ENCODE measurements at regions not wholly inside any gene's neighbourhood (a gene's known extent, or its start where the extent isn't known, plus 50 kb on each side); places are given as distances from the start of the nearest gene placed in this dataset.
"Not testable (repeated sequence)": the region's sequence is repeated elsewhere in the genome, so short reads cannot be mapped to it uniquely, and the experiment has no call there.

DNA sequence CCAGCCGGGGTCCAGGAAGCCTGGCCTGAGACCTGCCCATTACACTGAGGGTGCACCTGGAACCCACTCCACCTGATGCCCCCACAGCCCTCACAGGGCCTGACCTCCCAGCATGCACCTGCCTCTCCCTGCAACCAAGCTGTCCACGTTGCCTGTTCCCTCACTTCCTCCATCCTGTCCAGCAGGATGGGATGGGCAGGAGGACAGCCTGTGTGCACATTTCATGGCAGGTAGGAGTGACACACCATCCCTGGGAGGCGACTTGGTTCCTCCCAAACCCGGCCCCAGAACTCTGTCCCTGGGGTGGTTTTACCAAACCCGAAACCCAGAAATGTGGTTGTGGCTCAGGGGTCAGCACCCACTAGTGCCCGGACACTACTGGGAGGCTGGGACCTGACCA, 203.8 kb upstream of the ZNF519 start:
- DNase-seq, result not testable (repeated sequence)

DNA sequence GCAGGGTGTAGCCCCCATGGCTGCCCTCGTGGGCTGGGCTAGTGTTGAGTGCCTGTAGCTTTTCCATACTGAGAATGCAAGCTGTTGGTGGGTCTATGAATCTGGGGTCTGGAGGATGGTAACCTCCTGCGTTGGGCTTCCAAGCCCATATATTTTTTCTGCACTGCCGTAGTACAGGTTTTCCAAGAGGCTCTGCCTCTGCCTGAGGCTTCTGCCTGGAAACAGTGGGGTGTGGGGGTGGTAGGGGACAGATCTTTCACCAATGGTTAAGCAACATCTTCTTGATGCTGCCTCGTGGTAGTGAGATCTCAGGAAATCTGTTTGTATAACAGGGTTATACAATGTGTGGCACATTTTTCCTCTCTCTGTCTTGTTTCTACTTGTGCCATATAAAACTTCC, 189.0 kb upstream of the ZNF519 start:
- DNase-seq, result not testable (repeated sequence)

DNA sequence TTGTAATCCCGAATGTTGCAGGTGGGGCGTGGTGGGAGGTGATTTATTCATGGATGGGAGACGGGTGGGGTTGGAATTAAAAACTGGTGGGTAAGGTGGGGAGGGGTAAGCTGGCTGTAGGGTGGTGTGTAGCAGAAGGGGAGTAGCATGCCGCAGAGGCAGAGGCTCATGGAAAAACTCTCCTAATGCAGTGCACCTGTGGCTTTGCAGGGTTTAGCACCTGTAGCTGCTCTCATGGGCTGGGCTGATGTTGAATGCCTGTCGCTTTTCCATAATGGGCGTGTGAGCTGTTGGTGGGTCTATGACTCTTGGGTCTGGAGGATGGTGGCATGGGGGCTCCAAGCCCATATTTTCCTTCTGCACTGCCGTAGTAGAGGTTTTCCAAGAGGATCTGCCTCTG, 169.0 kb upstream of the ZNF519 start:
- not testable (repeated sequence) for DNase-seq

DNA sequence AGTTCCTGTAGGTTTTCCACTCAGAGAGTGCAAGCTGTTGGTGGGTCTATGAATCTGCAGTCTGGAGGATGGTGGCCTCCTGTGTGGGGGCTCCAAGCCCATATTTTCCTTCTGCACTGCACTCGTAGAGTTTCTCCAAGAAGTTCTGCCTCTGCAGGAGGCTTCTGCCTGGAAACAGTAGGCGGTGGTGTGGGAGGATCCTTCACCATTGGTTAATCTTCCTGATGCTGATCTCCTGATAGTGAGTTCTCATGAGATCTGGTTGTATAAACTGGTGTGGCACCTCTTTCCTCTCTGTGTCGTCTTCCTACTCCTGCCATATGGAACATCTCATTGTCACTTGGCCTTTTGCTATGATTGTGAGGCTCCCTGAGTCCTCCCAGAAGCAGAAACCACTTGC, 162.8 kb upstream of the ZNF519 start:
- DNase-seq, result not testable (repeated sequence)

DNA sequence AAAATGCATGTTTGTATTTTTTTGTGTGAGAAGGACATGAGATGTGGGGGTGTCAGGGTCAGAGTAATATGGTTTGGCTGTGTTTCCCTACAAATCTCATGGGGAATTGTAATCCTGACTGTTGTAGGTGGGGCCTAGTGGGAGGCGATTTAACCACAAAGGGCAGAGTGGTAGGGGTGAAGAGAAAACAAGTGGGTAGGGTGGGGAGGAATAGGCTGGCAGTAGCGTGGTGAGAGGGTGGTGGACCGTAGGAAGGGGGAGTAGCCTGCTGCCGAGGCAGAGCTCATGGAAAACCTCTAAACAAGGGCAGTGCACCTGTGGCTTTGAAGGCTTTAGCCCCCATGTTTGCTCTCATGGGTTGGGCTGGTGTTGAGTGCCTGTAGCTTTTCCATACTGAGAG, 152.8 kb upstream of the ZNF519 start:
- no peak for DNase-seq

DNA sequence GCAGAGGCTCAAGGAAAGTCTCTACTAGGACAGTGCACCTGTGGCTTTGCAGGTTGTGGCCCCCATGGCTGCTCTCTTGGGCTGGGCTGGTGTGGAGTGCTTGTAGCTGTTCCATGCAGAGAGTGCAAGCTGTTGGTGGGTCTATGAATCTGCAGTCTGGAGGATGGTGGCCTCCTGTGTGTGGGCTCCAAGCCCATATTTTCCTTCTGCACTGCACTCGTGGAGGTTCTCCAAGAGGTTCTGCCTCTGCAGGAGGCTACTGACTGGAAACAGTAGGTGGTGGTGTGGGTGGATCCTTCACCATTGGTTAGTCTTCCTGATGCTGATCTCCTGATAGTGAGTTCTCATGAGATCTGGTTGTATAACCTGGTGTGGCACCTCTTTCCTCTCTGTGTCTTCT, 143.2 kb upstream of the ZNF519 start:
- not testable (repeated sequence) for DNase-seq

DNA sequence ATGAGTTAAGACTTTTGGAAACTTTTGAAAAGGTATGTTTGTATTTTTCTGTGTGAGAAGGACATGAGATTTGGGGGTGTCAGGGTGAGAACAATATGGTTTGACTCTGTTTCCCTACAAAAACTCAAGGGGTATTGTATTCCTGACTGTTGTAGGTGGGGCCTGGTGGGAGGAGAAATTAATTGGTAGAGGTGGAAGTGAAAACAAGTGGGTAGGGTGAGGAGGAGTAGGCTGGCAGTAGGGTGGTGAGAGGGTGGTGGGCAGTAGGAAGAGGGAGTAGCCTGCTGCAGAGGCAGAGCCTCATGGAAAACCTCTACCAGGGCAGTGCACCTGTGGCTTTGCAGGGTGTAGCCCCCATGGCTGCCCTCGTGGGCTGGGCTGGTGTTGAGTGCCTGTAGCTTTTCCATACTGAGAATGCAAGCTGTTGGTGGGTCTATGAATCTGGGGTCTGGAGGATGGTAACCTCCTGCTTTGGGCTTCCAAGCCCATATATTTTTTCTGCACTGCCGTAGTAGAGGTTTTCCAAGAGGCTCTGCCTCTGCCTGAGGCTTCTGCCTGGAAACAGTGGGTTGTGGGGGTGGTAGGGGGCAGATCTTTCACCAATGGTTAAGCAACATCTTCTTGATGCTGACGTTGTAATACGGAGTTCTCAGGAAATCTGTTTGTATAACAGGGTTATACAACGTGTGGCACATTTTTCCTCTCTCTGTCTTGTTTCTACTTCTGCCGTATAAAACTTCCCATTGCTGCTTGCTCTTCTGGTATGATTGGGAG, 133.6 kb upstream of the ZNF519 start:
- not testable (repeated sequence) for DNase-seq

DNA sequence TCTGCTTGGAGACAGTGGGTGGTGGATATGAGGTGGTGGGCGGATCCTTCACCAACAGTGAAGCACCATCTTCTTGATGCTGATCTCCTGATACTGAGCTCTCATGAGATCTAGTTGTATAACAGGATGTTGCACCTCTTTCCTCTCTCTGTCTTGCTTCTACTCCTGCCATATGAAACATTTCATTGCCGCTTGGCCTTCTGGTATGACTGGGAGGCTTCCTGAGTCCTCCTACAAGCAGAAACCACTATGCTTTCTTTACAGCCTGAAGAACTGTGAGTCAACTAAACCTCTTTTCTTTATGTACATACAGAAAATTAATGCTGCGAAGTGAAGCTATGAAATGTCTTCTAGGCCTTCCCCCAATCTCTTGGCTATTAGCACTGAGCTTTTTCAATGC, 130.6 kb upstream of the ZNF519 start:
- DNase-seq, result not testable (repeated sequence)

DNA sequence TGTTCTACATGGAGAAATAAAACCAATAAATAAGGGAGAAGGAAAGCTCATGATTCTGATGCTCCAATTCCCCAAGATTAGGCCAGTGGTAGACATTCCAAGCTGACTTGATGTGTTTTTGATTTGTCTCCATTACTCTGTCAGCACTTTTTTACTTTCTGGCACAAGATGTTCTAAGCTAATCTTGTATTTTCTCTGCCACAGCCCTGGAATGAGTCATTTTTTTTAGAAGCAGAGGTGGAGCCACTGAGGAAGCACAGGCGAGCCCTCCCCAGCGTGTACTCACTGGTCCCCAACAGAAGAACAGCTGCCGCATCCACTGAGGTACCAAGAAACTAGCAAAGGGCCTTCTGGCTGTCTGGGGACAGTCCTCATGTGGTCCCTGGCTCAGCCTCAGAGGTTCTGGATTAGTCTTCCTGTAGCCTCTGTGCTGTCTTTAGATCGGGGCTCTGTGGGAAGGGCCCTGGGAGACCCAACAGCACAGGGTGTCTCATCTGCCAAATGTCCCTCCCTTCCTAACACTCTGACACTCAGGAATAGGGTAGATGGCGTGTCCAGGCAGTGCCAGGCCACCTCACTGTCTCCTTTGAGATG, 117.9 kb upstream of the ZNF519 start:
- DNase-seq, result not testable (repeated sequence)

DNA sequence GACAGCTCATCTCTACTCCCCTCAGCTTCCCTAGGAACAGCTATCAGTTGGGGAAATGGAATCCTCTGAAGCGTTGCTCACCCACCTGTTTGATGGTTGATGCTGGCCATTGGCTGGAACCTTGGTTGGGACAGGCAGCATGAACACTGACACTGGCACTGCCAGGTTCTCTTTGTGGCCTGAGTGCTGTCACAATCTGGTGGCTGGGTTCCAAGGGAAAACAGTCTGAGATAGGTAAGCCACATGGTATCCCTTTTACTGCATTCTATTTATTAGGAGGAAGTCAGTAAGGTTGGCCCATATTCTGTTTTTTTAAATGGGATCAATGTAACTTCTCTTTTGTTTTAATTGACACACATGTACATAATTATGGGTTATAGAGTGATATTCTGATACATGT, 107.0 kb upstream of the ZNF519 start:
- not testable (repeated sequence) for DNase-seq

DNA sequence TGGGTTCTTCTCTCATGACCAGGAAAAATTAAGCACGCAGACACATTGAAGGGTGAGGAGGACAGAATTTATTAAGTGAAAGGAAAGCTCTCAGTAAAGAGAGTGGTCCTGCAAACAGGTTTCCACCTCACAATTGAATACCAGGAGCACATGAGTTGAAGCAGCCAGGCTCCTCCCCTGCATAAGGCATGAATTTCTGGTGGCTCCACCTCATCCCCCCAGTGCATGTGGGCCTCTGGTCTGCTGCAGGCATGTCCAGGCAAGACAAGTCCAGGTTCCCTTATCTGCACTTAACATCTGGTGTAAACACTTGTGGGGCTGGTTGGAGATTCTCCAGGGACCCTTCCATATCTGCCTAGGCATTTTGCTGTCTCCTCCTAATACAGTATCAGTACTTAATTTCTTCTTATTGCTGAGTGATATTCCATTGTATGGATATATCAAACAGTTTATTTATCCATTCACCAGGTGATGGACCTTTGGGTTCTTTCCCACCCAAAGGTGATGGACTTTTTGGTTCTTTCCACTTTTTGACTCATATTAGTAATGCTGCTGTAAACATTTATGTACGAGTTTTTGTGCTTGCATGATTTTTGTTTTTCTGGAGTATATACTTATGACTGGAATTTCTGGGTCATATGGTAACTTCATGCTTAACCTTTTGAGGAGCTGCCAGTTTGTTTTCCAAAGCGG, 104.3 kb upstream of the ZNF519 start:
- DNase-seq, result not testable (repeated sequence)

DNA sequence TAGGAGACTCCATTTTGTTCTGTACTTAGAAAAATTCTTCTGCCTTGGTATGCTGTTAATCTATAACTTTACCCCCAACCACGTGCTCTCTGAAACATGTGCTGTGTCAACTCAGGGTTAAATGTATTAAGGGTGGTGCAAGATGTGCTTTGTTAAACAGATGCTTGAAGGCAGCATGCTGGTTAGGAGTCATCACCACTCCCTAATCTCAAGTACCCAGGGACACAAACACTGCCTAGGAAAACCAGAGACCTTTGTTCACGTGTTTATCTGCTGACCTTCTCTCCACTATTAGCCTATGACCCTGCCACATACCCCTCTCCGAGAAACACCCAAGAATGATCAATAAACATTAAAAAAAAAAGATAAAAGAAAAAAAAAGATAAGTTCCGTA, 93.0 kb upstream of the ZNF519 start:
- DNase-seq, result not testable (repeated sequence)

DNA sequence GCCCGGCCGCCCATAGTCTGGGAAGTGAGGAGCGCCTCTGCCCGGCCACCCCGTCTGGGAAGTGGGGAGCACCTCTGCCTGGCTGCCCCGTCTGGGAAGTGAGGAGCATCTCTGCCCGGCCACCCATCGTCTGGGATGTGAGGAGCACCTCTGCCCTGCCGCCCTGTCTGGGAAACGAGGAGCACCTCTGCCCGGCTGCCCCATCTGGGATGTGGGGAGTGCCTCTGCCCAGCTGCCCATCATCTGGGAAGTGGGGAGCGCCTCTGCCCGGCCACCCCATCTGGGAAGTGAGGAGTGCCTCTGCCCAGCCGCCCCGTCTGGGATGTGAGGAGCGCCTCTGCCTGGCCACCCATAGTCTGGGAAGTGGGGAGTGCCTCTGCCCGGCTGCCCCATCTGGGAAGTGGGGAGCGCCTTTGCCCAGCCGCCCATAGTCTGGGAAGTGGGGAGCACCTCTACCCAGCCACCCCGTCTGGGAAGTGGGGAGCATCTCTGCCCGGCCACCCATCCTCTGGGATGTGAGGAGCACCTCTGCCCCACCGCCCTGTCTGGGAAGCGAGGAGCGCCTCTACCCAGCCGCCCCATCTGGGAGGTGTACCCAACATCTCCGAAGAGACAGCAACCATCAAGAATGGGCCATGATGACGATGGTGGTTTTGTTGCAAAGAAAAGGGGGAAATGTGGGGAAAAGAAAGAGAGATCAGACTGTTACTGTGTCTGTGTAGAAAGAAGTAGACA, 92.5 kb upstream of the ZNF519 start:
- DNase-seq, result not testable (repeated sequence)

DNA sequence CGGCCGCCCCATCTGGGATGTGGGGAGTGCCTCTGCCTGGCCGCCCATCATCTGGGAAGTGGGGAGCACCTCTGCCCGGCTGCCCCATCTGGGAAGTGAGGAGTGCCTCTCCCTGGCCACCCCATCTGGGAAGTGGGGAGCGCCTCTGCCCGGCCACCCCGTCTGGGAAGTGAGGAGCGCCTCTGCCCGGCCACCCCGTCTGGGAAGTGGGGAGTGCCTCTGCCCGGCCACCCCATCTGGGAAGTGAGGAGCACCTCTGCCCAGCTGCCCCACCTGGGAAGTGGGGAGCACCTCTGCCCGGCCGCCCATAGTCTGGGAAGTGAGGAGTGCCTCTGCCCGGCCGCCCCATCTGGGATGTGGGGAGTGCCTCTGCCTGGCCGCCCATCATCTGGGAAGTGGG, 91.7 kb upstream of the ZNF519 start:
- not testable (repeated sequence) for DNase-seq

DNA sequence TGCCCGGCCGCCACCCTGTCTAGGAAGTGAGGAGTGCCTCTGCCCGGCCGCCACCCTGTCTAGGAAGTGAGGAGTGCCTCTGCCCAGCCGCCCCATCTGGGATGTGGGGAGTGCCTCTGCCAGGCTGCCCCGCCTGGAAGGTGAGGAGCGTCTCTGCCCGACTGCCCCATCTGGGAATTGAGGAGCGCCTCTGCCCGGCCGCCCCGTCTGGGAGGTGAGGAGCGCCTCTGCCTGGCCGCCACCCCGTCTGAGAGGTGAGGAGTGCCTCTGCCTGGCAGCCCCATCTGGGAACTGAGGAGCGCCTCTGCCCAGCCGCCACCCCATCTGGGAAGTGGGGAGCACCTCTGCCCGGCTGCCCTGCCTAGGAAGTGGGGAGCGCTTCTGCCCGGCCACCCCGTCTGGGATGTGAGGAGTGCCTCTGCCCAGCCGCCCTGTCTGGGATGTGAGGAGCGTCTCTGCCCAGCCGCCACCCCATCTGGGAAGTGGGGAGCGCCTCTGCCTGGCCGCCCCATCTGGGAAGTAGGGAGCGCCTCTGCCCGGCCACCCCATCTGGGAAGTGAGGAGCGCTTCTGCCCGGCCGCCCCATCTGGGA, 91.1 kb upstream of the ZNF519 start:
- DNase-seq, result not testable (repeated sequence)

DNA sequence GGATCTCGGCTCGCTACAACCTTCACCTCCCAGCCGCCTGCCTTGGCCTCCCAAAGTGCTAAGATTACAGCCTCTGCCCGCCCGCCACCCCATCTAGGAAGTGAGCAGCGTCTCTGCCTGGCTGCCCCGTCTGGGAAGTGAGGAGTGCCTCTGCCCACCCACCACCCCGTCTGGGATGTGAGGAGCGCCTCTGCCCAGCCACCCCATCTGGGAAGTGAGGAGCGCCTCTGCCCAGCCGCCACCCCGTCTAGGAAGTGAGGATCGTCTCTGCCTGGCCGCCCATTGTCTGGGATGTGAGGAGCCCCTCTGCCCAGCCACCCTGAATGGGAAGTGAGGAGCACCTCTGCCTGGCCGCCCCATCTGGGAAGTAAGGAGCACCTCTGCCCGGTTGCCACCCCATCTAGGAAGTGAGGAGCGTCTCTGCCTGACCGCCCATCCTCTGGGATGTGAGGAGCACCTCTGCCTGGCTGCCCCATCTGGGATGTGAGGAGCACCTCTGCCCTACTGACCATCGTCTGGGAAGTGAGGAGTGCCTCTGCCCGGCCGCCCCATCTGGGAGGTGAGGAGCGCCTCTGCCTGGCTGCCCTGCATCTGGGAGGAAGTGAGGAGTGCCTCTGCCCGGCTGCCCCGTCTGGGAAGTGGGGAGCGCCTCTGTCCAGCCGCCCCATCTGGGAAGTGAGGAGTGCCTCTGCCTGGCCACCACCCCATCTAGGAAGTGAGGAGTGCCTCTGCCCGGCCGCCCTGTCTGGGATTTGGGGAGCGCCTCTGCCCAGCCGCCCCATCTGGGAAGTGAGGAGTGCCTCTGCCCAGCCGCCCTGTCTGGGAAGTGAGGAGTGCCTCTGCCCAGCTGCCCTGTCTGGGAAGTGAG, 90.4 kb upstream of the ZNF519 start:
- DNase-seq, result not testable (repeated sequence)

DNA sequence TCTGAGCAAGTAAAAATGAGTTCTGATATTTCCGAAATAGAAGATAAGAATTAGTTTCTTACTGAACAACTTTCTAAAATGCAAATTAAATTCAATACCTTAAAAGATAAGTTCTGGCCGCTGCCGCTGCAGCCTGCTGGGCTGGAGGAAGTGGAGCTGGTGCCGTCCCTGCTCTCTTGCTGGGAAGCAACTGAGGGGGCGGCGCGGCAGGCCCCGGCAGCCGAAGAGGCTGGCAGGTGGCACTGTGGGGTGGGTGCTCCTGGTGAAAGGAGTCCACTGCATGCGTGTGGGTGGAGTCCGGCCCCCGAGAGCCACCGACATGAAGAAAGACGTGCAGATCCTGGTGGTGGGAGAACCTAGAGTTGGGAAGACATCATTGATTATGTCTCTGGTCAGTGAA, 89.5 kb upstream of the ZNF519 start:
- no peak for DNase-seq

DNA sequence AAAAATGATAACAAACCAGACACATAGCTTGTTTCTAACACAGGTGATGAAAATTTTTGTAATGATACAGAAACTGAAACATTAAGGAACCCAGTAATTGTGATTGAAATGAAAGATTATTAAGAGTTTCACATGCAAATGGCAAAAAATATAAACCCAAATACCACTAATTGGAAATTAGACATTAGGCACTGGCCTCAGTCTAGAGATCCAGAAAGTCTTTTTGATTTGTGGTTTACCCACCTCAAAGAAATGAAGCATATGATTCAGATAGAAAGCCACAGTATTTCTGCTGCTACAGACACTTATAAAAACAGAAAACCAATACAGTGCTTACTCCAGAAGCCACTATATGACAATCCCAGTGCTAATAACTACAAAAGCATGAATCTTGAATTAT, 83.7 kb upstream of the ZNF519 start:
- DNase-seq, result not testable (repeated sequence)

DNA sequence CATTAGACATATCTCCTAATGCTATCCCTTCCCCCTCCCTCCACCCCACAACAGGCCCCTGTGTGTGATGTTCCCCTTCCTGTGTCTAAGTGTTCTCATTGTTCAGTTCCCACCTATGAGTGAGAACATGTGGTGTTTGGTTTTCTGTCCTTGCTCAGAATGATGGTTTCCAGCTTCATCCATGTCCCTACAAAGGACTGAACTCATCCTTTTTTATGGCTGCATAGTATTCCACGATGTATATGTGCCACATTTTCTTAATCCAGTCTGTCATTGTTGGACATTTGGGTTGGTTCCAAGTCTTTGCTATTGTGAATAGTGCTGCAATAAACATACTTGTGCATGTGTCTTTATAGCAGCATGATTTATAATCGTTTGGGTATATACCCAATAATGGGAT, 71.2 kb upstream of the ZNF519 start:
- DNase-seq, result not testable (repeated sequence)

DNA sequence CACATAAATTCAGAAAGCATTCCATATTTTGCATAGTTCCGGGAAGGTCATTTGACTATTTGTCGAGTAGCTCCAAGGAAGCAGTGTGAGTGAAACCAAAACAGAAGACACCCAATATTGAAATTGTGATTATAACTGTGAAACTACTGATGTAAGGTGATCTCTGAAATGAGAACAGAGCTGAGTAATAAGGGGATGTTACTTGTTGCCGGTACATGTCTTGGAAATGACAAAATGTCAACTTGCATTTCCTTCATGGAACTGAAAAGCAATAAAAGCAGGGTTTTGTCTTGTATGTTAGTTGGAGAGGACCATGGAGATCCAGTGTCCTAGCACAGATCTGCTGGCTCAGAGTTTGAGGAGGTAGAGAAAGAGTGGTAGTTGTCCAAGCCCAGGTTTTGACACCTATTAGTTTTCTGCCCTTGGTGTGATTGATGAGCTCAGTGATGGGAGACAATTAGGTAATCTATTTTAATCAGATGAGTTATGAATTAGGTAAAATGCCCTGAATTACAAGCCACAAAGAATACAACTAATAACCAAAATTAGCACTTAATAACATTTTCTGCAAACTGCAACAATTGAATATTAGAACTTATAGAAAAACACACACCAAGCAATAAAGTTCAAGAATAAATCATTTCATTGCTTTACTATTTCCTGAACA, 58.7 kb upstream of the ZNF519 start:
- not testable (repeated sequence) for DNase-seq
